ENCODE measurements at regions not wholly inside any gene's neighbourhood (a gene's known extent, or its start where the extent isn't known, plus 50 kb on each side); places are given as distances from the start of the nearest gene placed in this dataset.

DNA sequence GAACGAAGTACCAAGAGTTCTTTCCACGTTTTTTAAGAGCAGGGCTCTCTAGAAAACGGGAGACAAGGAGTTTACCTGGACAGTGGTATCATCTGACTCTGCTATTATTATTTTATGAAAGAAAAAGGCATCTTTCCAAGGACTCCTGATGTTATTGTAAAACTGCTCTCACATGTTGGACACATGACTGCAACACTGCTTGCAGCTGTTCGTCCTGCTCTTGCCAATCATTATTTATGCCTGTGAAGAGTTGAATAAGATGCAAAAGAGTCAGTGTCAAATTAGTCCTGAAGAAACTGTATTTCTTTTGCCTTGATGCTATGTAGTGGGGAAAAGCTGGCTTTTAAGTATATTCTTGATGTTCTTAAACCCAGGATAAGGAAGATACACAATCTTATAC, 284.5 kb upstream of the PTGER4 start:
- no peaks in the 10 kb centered on the region for H3K27me3 ChIP-seq (ENCODE audit: insufficient read depth, low read length)
- Mint-ChIP-seq H3K4me1 (peaks cover 26 to 45% (median 36%) of the 10 kb centered on the region in 4 donors), H3K27me3 (no peaks in the 10 kb centered on the region), H3K36me3 (no peaks in the 10 kb centered on the region), H3K27ac (peak overlapping the region in 2 of 7 donors; percentile 3 to 64), H3K4me3 (no peak overlapping the region), H3K9me3 (peaks cover 0 to 1% (median 0%) of the 10 kb centered on the region in 8 donors)
- H3K36me3 ChIP-seq (ENCODE audit: insufficient read depth, low read length): no peaks in the 10 kb centered on the region
- no peak for DNase-seq
- H3K4me1 ChIP-seq (ENCODE audit: insufficient read depth, low read length): peaks cover 30% of the 10 kb centered on the region
- CTCF ChIA-PET (ENCODE audit: partially characterized antibody): no interaction called here
- intact Hi-C loops (cut with micrococcal nuclease): no loop called here
- H3K4me3 ChIP-seq (ENCODE audit: low read length in 2 of 2): no peak overlapping the region
- H3K27ac ChIP-seq (ENCODE audit: low read depth, low read length): no peak overlapping the region
- H3K9me3 ChIP-seq (ENCODE audit: control insufficient read depth in 1 of 2, low read length in 2 of 2): no peaks in the 10 kb centered on the region
- POLR2A ChIA-PET (ENCODE audit: partially characterized antibody): no interaction called here

DNA sequence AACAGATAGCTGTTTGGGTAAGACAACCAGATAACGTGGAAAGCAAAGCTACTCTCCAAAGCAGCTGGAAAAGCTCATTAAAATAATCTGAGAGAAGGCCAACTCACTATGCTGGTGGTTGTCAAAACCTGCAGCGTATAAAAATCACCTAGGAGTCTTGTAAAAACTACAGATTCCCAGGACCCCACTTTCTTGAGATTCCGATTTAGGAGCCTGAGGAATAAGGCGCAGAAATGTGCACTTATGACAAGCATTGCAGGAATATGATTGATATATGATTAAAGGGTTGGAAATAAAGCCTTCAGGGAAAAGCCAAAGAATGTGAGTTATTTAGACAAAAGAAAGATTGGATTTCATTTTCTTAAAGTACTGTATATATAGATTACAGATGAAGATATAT, 285.0 kb upstream of the PTGER4 start:
- H3K27me3 Mint-ChIP-seq: no peaks in the 10 kb centered on the region
- DNase-seq: no peak
- intact Hi-C loops (cut with micrococcal nuclease): no loop called here
- H3K4me3 Mint-ChIP-seq: no peak overlapping the region
- POLR2A ChIA-PET (ENCODE audit: partially characterized antibody): interaction anchor here (0.6 kb wide), 1 partner anchor 322 kb away, joined by 3 read pairs; no protein-coding TSS in a partner anchor
- H3K4me3 ChIP-seq (ENCODE audit: low read length in 2 of 2): no peak overlapping the region
- H3K36me3 Mint-ChIP-seq: no peaks in the 10 kb centered on the region
- peaks cover 32 to 47% (median 39%) of the 10 kb centered on the region in 4 donors for H3K4me1 Mint-ChIP-seq
- H3K27ac ChIP-seq (ENCODE audit: low read depth, low read length): no peak overlapping the region
- H3K27ac Mint-ChIP-seq: no peak overlapping the region
- H3K9me3 ChIP-seq (ENCODE audit: control insufficient read depth in 1 of 2, low read length in 2 of 2): no peaks in the 10 kb centered on the region
- no peaks in the 10 kb centered on the region for H3K27me3 ChIP-seq (ENCODE audit: insufficient read depth, low read length)
- CTCF ChIA-PET (ENCODE audit: partially characterized antibody): no interaction called here
- H3K36me3 ChIP-seq (ENCODE audit: insufficient read depth, low read length): no peaks in the 10 kb centered on the region
- peaks cover 35% of the 10 kb centered on the region for H3K4me1 ChIP-seq (ENCODE audit: insufficient read depth, low read length)
- H3K9me3 Mint-ChIP-seq: peaks cover 0 to 1% (median 0%) of the 10 kb centered on the region in 8 donors

DNA sequence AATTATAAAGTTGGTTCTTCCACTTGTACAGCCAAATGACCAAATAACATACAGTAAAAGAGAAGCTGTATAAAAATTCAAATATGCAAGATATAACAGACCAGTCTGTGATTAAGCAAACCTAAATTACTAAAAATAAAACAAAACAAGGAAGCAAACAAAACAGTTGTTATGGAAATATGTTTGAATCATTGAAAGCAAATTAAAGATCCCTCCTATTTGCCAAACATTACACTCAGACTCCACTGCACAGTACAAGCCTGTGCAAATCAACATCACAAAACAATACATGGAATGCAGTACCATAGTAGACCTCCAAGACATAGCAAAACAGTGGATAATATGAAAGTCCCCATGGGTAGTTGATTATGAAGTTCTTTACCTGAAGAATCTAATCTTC, 288.1 kb upstream of the PTGER4 start:
- Mint-ChIP-seq H3K27me3 (no peaks in the 10 kb centered on the region), H3K36me3 (no peaks in the 10 kb centered on the region), H3K9me3 (peaks cover 0 to 1% (median 0%) of the 10 kb centered on the region in 8 donors), H3K27ac (peak overlapping the region in 5 of 7 donors; percentile 17 to 79 (median 63)), H3K4me3 (peak overlapping the region in 1 of 8 donors; percentile 6), H3K4me1 (peaks cover 42 to 58% (median 46%) of the 10 kb centered on the region in 4 donors)
- Histone ChIP-seq H3K4me1 (ENCODE audit: insufficient read depth, low read length) (peaks cover 52% of the 10 kb centered on the region), H3K27ac (ENCODE audit: low read depth, low read length) (no peak overlapping the region), H3K27me3 (ENCODE audit: insufficient read depth, low read length) (no peaks in the 10 kb centered on the region), H3K4me3 (ENCODE audit: low read length in 2 of 2) (no peak overlapping the region), H3K9me3 (ENCODE audit: control insufficient read depth in 1 of 2, low read length in 2 of 2) (no peaks in the 10 kb centered on the region), H3K36me3 (ENCODE audit: insufficient read depth, low read length) (no peaks in the 10 kb centered on the region)
- intact Hi-C loops (cut with micrococcal nuclease): loop anchor here (2.0 kb wide), 1 partner anchor 51 kb away; no protein-coding TSS in a partner anchor
- ChIA-PET POLR2A (ENCODE audit: partially characterized antibody) (interaction anchor here (0.9 to 1.7 kb wide), 7 partner anchors 10 to 284 kb away, joined by 3 to 9 read pairs (median 3); no protein-coding TSS in a partner anchor), CTCF (ENCODE audit: partially characterized antibody) (interaction anchor here (1.1 to 1.6 kb wide), 4 partner anchors 10 to 299 kb away, joined by 3 to 11 read pairs (median 4); no protein-coding TSS in a partner anchor)
- DNase-seq: no peak

DNA sequence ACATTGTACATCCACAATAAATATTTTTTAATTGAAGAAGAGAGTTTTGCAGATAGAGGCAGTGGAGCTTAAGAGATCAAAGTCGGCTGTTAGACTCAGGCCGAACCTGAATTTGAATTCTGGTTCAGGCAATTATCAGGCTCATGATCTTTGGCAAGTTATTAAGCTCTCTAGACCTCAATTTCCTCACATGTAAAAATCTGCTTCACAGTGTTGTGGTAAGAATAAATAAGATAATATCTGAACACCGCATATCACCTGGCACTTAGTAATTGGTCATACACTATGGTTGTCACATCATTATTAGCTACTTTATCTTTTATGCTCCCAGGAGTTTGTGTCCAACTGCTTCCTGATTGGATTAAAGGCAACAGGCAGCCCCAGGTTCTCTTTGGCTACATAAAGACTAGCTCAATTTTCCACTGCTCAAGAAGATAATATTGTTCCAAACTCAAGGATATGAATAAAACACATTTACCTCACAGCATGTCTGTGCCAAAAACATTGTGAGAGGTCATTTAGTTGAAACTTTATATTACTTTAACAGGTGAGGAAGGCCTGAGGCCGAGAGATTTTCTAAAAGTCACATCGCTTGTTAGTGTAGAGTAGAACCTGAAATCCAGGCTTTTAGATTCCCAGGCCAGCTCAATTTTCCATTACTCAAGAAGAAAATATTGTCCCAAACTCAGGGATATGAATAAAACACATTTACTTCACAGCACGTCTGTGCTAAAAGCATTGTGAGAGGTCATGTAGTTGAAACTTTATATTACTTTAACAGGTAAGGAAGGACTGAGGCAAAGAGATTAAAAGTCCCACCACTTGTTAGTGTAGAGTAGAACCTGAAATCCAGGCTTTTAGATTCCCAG, 289.2 kb upstream of the PTGER4 start:
- ChIA-PET POLR2A (ENCODE audit: partially characterized antibody) (interaction anchor here (1.1 to 4.2 kb wide), 11 partner anchors 8 to 295 kb away, joined by 3 to 121 read pairs (median 7); partner anchors contain the start of gene PTGER4), CTCF (ENCODE audit: partially characterized antibody) (interaction anchor here (0.8 to 2.7 kb wide), 16 partner anchors 9 to 441 kb away, joined by 3 to 22 read pairs (median 5); no protein-coding TSS in a partner anchor)
- Histone ChIP-seq H3K36me3 (ENCODE audit: insufficient read depth, low read length) (no peaks in the 10 kb centered on the region), H3K27ac (ENCODE audit: low read depth, low read length) (peak overlapping the region; percentile 6), H3K9me3 (ENCODE audit: control insufficient read depth in 1 of 2, low read length in 2 of 2) (no peaks in the 10 kb centered on the region), H3K4me1 (ENCODE audit: insufficient read depth, low read length) (peaks cover 63% of the 10 kb centered on the region), H3K4me3 (ENCODE audit: low read length in 2 of 2) (no peak overlapping the region), H3K27me3 (ENCODE audit: insufficient read depth, low read length) (no peaks in the 10 kb centered on the region)
- H3K4me1 Mint-ChIP-seq: peaks cover 48 to 68% (median 54%) of the 10 kb centered on the region in 4 donors
- DNase-seq: peak in 4 of 5 donors; percentile 54 to 63 (median 59)
- no peaks in the 10 kb centered on the region for H3K27me3 Mint-ChIP-seq
- H3K4me3 Mint-ChIP-seq: peak overlapping the region in 7 of 8 donors; percentile 29 to 65 (median 41)
- peak overlapping the region; percentile 79 to 91 (median 88) for H3K27ac Mint-ChIP-seq
- no peaks in the 10 kb centered on the region for H3K36me3 Mint-ChIP-seq
- intact Hi-C loops (cut with micrococcal nuclease): loop anchor here (1.0 to 2.0 kb wide), 2 partner anchors 20 to 52 kb away; no protein-coding TSS in a partner anchor
- peaks cover 0 to 1% (median 0%) of the 10 kb centered on the region in 8 donors for H3K9me3 Mint-ChIP-seq

DNA sequence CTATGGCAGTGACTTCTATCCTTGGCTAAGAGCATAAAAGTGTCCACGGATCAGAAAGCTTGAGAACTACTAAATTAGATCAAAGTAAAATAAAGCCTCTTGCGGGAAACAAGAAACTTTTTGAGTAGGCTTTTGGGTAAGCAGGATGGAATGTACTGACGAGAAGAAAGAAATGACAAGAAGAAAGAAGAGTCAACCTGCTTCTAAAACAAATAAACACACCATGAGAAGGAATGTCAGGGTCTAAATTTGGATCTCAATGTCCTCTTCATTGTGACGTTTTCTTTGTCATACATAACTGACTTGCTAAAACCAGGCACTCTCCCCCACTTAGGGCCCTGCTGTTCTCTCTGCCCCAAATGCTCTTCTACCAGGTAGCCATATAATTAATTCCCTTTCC, 290.1 kb upstream of the PTGER4 start:
- no peaks in the 10 kb centered on the region for H3K36me3 ChIP-seq (ENCODE audit: insufficient read depth, low read length)
- H3K4me3 Mint-ChIP-seq: peak overlapping the region in 5 of 8 donors; percentile 8 to 57 (median 37)
- no peaks in the 10 kb centered on the region for H3K27me3 ChIP-seq (ENCODE audit: insufficient read depth, low read length)
- H3K4me1 Mint-ChIP-seq: peaks cover 57 to 75% (median 63%) of the 10 kb centered on the region in 4 donors
- H3K4me1 ChIP-seq (ENCODE audit: insufficient read depth, low read length): peaks cover 72% of the 10 kb centered on the region
- H3K27ac Mint-ChIP-seq: peak overlapping the region; percentile 79 to 91 (median 87)
- H3K9me3 ChIP-seq (ENCODE audit: control insufficient read depth in 1 of 2, low read length in 2 of 2): no peaks in the 10 kb centered on the region
- ChIA-PET CTCF (ENCODE audit: partially characterized antibody) (interaction anchor here (0.8 to 2.7 kb wide), 16 partner anchors 8 to 441 kb away, joined by 3 to 22 read pairs (median 6); no protein-coding TSS in a partner anchor), POLR2A (ENCODE audit: partially characterized antibody) (interaction anchor here (1.2 to 4.2 kb wide), 12 partner anchors 8 to 296 kb away, joined by 3 to 121 read pairs (median 6); partner anchors contain the start of gene PTGER4)
- intact Hi-C loops (cut with micrococcal nuclease): loop anchor here (10.0 kb wide), 1 partner anchor 115 kb away; no protein-coding TSS in a partner anchor
- DNase-seq: no peak
- peaks cover 0 to 1% (median 0%) of the 10 kb centered on the region in 8 donors for H3K9me3 Mint-ChIP-seq
- no peaks in the 10 kb centered on the region for H3K36me3 Mint-ChIP-seq
- no peaks in the 10 kb centered on the region for H3K27me3 Mint-ChIP-seq
- H3K27ac ChIP-seq (ENCODE audit: low read depth, low read length): no peak overlapping the region
- no peak overlapping the region for H3K4me3 ChIP-seq (ENCODE audit: low read length in 2 of 2)

DNA sequence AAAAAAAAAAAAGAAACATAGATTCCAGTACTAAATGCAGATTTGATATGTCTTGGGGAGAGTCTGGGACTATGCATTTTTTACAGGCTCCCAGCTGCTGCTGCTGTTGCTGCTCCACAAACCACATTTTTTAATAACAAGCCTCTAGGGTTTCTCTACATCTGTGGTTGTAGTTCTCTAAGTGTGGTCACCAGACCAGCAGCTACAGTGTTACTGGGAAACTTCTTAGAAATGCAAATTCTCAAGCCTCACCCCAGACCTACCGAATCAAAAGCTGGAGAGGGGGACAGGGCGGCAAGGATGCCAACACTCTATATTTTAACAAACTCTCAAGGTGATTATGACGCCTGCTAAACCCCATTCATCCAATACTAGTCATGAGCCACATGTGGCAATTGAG, 293.4 kb upstream of the PTGER4 start:
- Mint-ChIP-seq H3K9me3 (no peaks in the 10 kb centered on the region), H3K4me1 (peaks cover 75 to 93% (median 82%) of the 10 kb centered on the region in 4 donors), H3K27ac (peak overlapping the region; percentile 70 to 96 (median 84)), H3K4me3 (peak overlapping the region in 6 of 8 donors; percentile 9 to 76 (median 51)), H3K36me3 (no peaks in the 10 kb centered on the region), H3K27me3 (no peaks in the 10 kb centered on the region)
- no peaks in the 10 kb centered on the region for H3K27me3 ChIP-seq (ENCODE audit: insufficient read depth, low read length)
- intact Hi-C loops (cut with micrococcal nuclease): loop anchor here (10.0 kb wide), 1 partner anchor 119 kb away; no protein-coding TSS in a partner anchor
- ChIA-PET CTCF (ENCODE audit: partially characterized antibody) (interaction anchor here (0.7 to 1.3 kb wide), 2 partner anchors 55 to 302 kb away, joined by 3 to 4 read pairs; no protein-coding TSS in a partner anchor), POLR2A (ENCODE audit: partially characterized antibody) (interaction anchor here (0.6 to 4.0 kb wide), 8 partner anchors 11 to 294 kb away, joined by 3 to 42 read pairs (median 6); partner anchors contain the start of gene PTGER4)
- H3K4me1 ChIP-seq (ENCODE audit: insufficient read depth, low read length): peaks cover 91% of the 10 kb centered on the region
- no peaks in the 10 kb centered on the region for H3K36me3 ChIP-seq (ENCODE audit: insufficient read depth, low read length)
- H3K9me3 ChIP-seq (ENCODE audit: control insufficient read depth in 1 of 2, low read length in 2 of 2): no peaks in the 10 kb centered on the region
- peak in 4 of 5 donors; percentile 55 to 68 (median 57) for DNase-seq
- no peak overlapping the region for H3K4me3 ChIP-seq (ENCODE audit: low read length in 2 of 2)
- H3K27ac ChIP-seq (ENCODE audit: low read depth, low read length): peak overlapping the region; percentile 28
